IMR-90 (cell line): ENCODE measurements at regions not wholly inside any gene's neighbourhood (a gene's known extent, or its start where the extent isn't known, plus 50 kb on each side); places are given as distances from the start of the nearest gene placed in this dataset.

Experiments used
- ATAC-seq: fragments of 200-7000 bp; cut with Tn5 transposase; 2 replicates; pipeline ENCODE4 v1.9.1; 2020; ENCODE audit warnings: low read depth, mild to moderate bottlenecking, moderate library complexity
- BruUV-seq: library from RNA; stranded (reverse); fragments of 400-500 nt; replicated peaks from 2 replicates; lab custom pipeline; 2021; lab: Mats Ljungman, UMichigan
- CTCF ChIA-PET: fragments of 300-600 bp; formaldehyde crosslinking; extraction: SDS; loops from one replicate; lab custom pipeline; 2021; ENCODE audit warnings: antibody characterized with exemption; lab: Yijun Ruan, JAX
- POLR2A ChIA-PET: fragments of 300-600 bp; sonication (Branson Sonifier 250); formaldehyde crosslinking; loops from one replicate; lab custom pipeline; 2022; ENCODE audit warnings: antibody characterized with exemption; ENCODE audit not compliant: unreplicated experiment; lab: Charles Lee
- DNase-seq: peaks from one replicate; pipeline ENCODE4 v3.0.0; 2013
- H2AFZ ChIP-seq: replicated peaks from 2 replicates; pipeline ENCODE3; 2013; ENCODE audit warnings: low read length, mild to moderate bottlenecking; ENCODE audit not compliant: poor library complexity
- H2AK5ac ChIP-seq: 2 replicates; pipeline ENCODE4 v1.6.1; 2013; ENCODE audit warnings: low read depth, low read length, inconsistent platforms
- H2AK9ac ChIP-seq: replicated peaks from 2 replicates; pipeline ENCODE3; 2013; ENCODE audit warnings: mild to moderate bottlenecking, low read depth, low read length, moderate library complexity; ENCODE audit not compliant: poor library complexity
- H2BK120ac ChIP-seq: 2 replicates; pipeline ENCODE4 v1.6.1; 2013; ENCODE audit warnings: low read depth, low read length, inconsistent platforms
- H2BK15ac ChIP-seq: 3 replicates; pipeline ENCODE4 v1.6.1; 2013; ENCODE audit warnings: low read depth, low read length, inconsistent platforms
- H2BK20ac ChIP-seq: 2 replicates; pipeline ENCODE4 v1.6.1; 2013; ENCODE audit warnings: low read depth, mild to moderate bottlenecking, inconsistent platforms, low read length, moderate library complexity
- H2BK5ac ChIP-seq: 2 replicates; pipeline ENCODE4 v1.6.1; 2013; ENCODE audit warnings: mild to moderate bottlenecking, low read depth, low read length, inconsistent platforms; ENCODE audit not compliant: poor library complexity, severe bottlenecking
- H3K14ac ChIP-seq: replicated peaks from 2 replicates; pipeline ENCODE4 v1.6.1; 2013; ENCODE audit warnings: low read depth, low read length, inconsistent platforms
- H3K18ac ChIP-seq: 2 replicates; pipeline ENCODE4 v1.6.1; 2013; ENCODE audit warnings: low read depth, low read length, control low read depth
- H3K23ac ChIP-seq: 2 replicates; pipeline ENCODE4 v1.6.1; 2013; ENCODE audit warnings: low read depth, low read length, inconsistent platforms
- H3K27ac ChIP-seq: 2 replicates; pipeline ENCODE4 v1.5.1; 2013; ENCODE audit warnings: mild to moderate bottlenecking, control low read depth, low read length; ENCODE audit not compliant: insufficient read depth
- H3K27me3 ChIP-seq: 2 replicates; pipeline ENCODE4 v1.6.1; 2013; ENCODE audit warnings: low read length; ENCODE audit not compliant: control insufficient read depth, insufficient read depth
- H3K36me3 ChIP-seq: 2 replicates; pipeline ENCODE4 v1.6.1; 2013; ENCODE audit warnings: low read length, mixed read lengths; ENCODE audit not compliant: control insufficient read depth, insufficient read depth
- H3K4ac ChIP-seq: 2 replicates; pipeline ENCODE4 v1.6.1; 2013; ENCODE audit warnings: low read depth, low read length, inconsistent platforms
- H3K4me1 ChIP-seq: 2 replicates; pipeline ENCODE4 v1.6.1; 2013; ENCODE audit warnings: low read length, mixed read lengths; ENCODE audit not compliant: control insufficient read depth, insufficient read depth
- H3K4me2 ChIP-seq: 2 replicates; pipeline ENCODE4 v1.6.1; 2013; ENCODE audit warnings: low read depth, mild to moderate bottlenecking, control low read depth, low read length, moderate library complexity
- H3K4me3 ChIP-seq: 2 replicates; pipeline ENCODE4 v1.5.1; 2013; ENCODE audit warnings: low read depth, mild to moderate bottlenecking, control low read depth, low read length, moderate library complexity; ENCODE audit not compliant: insufficient read depth
- H3K56ac ChIP-seq: 2 replicates; pipeline ENCODE4 v1.6.1; 2013; ENCODE audit warnings: low read length, inconsistent platforms; ENCODE audit not compliant: insufficient read depth; ENCODE audit errors: extremely low read depth
- H3K79me1 ChIP-seq, 2 experiments: 2 replicates each; pipeline ENCODE4 v1.6.1; 2013; ENCODE audit warnings: low read length in 2 of 2, inconsistent platforms in 1 of 2, low read depth in 1 of 2
- H3K9ac ChIP-seq: 2 replicates; pipeline ENCODE4 v1.6.1; 2013; ENCODE audit warnings: low read depth, low read length, control low read depth
- H3K9me1 ChIP-seq: 2 replicates; pipeline ENCODE4 v1.6.1; 2013; ENCODE audit warnings: low read length, inconsistent platforms; ENCODE audit not compliant: insufficient read depth
- H3K9me3 ChIP-seq: 2 replicates; pipeline ENCODE4 v1.6.1; 2013; ENCODE audit warnings: low read length; ENCODE audit not compliant: control insufficient read depth, insufficient read depth
- H4K20me1 ChIP-seq: 2 replicates; pipeline ENCODE4 v1.6.1; 2013; ENCODE audit warnings: low read length, inconsistent platforms; ENCODE audit not compliant: insufficient read depth
- H4K5ac ChIP-seq: 2 replicates; pipeline ENCODE4 v1.6.1; 2013; ENCODE audit warnings: mild to moderate bottlenecking, low read depth, low read length, control low read depth
- H4K8ac ChIP-seq, 2 experiments: 2 replicates each; pipeline ENCODE4 v1.6.1; 2013; ENCODE audit warnings: low read depth in 2 of 2, low read length in 2 of 2, control low read depth in 1 of 2, inconsistent platforms in 1 of 2
- H4K91ac ChIP-seq: 2 replicates; pipeline ENCODE4 v1.6.1; 2013; ENCODE audit warnings: low read depth, low read length, inconsistent platforms; ENCODE audit not compliant: insufficient read depth
- BHLHE40 ChIP-seq: fragments of 150-350 bp; IDR thresholded peaks from 2 replicates; pipeline ENCODE4 v1.6.1; 2016; ENCODE audit warnings: mild to moderate bottlenecking, low read depth, low read length
- CEBPB ChIP-seq: IDR thresholded peaks from 2 replicates; pipeline ENCODE4 v1.6.1; 2012; ENCODE audit warnings: low read depth, low read length, improper control_type of control experiment
- FOS ChIP-seq: fragments of 150-350 bp; IDR thresholded peaks from 2 replicates; pipeline ENCODE4 v1.6.1; 2016; ENCODE audit warnings: low read depth, low read length
- MAFK ChIP-seq: IDR thresholded peaks from 2 replicates; pipeline ENCODE4 v1.6.1; 2012; ENCODE audit warnings: low read depth, low read length, improper control_type of control experiment
- MAZ ChIP-seq: IDR thresholded peaks from 2 replicates; pipeline ENCODE4 v1.6.1; 2012; ENCODE audit warnings: low read depth, mild to moderate bottlenecking, low read length, improper control_type of control experiment, moderate library complexity, borderline replicate concordance
- MXI1 ChIP-seq: IDR thresholded peaks from 2 replicates; pipeline ENCODE4 v1.6.1; 2012; ENCODE audit warnings: low read depth, mild to moderate bottlenecking, low read length, moderate library complexity, borderline replicate concordance
- NFE2L2 ChIP-seq: fragments of 150-350 bp; IDR thresholded peaks from 2 replicates; pipeline ENCODE4 v1.6.1; 2016; ENCODE audit warnings: low read depth, mild to moderate bottlenecking, low read length
- POLR2A ChIP-seq: IDR thresholded peaks from 2 replicates; pipeline ENCODE4 v1.6.1; 2012; ENCODE audit warnings: mild to moderate bottlenecking, low read depth, low read length
- RAD21 ChIP-seq: IDR thresholded peaks from 2 replicates; pipeline ENCODE4 v1.6.1; 2012; ENCODE audit warnings: low read length, improper control_type of control experiment
- RCOR1 ChIP-seq: IDR thresholded peaks from 2 replicates; pipeline ENCODE4 v1.6.1; 2012; ENCODE audit warnings: mild to moderate bottlenecking, low read length, improper control_type of control experiment; ENCODE audit not compliant: insufficient replicate concordance
- RFX5 ChIP-seq: IDR thresholded peaks from 2 replicates; pipeline ENCODE4 v1.8.0; 2012; ENCODE audit warnings: low read depth, mild to moderate bottlenecking, low read length, moderate library complexity
- SMC3 ChIP-seq: fragments of 150-350 bp; IDR thresholded peaks from 2 replicates; pipeline ENCODE4 v1.6.1; 2016; ENCODE audit warnings: low read depth, mild to moderate bottlenecking, antibody characterized with exemption, low read length, moderate library complexity
- WGBS, 2 experiments: methylation state at CpG; one replicate each; pipeline versions ENCODE4 v1.1.5 to v1.1.7; 2013; ENCODE audit warnings: missing lambda C conversion rate in 2 of 2; ENCODE audit not compliant: insufficient read length in 1 of 2; ENCODE audit errors: extremely low coverage in 2 of 2; 5-methylcytosine and 5-hydroxymethylcytosine counted together
- dilution Hi-C: fragments of 300-500 bp; cut with HindIII; formaldehyde crosslinking; loops from one replicate; pipeline ENCODE4 v1.14.3; 2018; ENCODE audit warnings: low sequenced_read_pairs; ENCODE audit not compliant: unreplicated experiment
- in situ Hi-C: fragments of 300-500 bp; cut with MboI; formaldehyde crosslinking; loops from 3 replicates; pipeline ENCODE4 v1.14.3; 2019; ENCODE audit warnings: low sequenced_read_pairs, inconsistent platforms, mixed read lengths
- intact Hi-C: fragments of 100-400 bp; cut with micrococcal nuclease; formaldehyde crosslinking; loops from 2 replicates; pipeline ENCODE4 v1.10.0; 2022
- TF ChIP-seq, protein P1 (sequence below): fragments of 150-350 bp; IDR thresholded peaks from 2 replicates; pipeline ENCODE4 v1.6.1; 2017; ENCODE audit warnings: mild to moderate bottlenecking, antibody characterized with exemption, low read length, low read depth
- TF ChIP-seq, protein P2 (sequence below): conservative IDR thresholded peaks from 2 replicates; pipeline ENCODE4 v1.5.1; 2012; ENCODE audit warnings: mild to moderate bottlenecking, low read depth, low read length, improper control_type of control experiment
- TF ChIP-seq, protein P3 (sequence below): fragments of 150-350 bp; IDR thresholded peaks from 2 replicates; pipeline ENCODE4 v1.6.1; 2016; ENCODE audit warnings: low read depth, mild to moderate bottlenecking, low read length, moderate library complexity, borderline replicate concordance

DNA sequence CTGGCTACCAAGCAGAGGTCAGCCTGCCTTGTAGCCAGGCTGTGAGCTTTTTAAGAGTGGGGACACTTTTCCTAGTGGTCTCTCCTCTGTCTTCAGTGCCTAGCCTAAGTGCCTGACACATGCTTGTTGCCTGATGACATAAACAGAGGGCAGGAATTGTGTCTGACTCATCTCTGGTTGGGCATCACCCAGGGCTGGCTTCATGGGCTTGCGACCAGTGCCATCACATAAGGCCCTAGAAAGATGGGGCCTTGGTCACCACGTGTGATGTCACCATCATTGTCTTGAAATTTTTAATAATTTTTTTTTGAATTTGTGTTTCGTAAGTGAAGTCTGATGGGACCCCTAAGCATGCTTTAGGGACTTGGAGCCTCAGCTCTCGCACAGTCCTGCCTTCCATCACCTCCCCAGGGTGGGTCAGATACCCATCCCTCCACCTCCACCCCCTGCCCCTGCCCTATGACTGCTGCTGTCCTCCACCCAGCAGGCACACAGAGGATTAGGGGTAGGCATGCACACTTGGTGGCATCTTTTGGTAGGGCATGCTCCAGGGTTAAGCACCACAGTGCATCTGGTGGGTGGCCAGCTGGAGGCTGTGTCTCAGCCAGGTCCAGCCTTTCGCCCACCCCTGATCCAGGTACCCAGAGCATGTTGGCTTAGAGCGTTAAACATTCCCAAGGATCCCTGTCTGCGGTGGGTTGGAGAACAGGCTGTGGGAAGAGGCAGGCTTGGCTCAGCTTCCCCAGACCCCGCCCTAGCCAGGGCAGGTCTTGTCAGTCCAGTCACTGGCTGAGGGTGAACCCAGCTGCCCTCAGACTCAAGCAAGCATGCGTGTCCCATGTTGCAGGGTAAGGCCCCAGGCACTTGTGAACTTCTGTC is 80.1 kb upstream of the SH3PXD2B start:
- no peak overlapping the region for H3K56ac ChIP-seq
- H3K4me2 ChIP-seq, result no peak overlapping the region
- H3K23ac ChIP-seq, result no peak overlapping the region
- H3K4ac ChIP-seq, result no peak overlapping the region
- no peaks in the 10 kb centered on the region for H3K9me3 ChIP-seq
- H3K4me3 ChIP-seq, result no peak overlapping the region
- H2BK120ac ChIP-seq, result no peak overlapping the region
- no peaks in the 10 kb centered on the region for H3K9me1 ChIP-seq
- H4K20me1 ChIP-seq, result no peaks in the 10 kb centered on the region
- WGBS, 2 experiments, result 92% methylated on average over 3 of the region's 9 CpGs; no CpG with 5 or more reads in 1 of the 2 experiments
- DNase-seq (no peak), ATAC-seq (peak; percentile 46; the same call in 1 of the 2 replicates)
- H3K9ac ChIP-seq, result no peak overlapping the region
- no peak overlapping the region for H2AK9ac ChIP-seq
- H3K4me1 ChIP-seq, result peaks cover 2% of the 10 kb centered on the region; the same call in 1 of the 2 replicates
- no peak overlapping the region for H4K91ac ChIP-seq
- H3K27ac ChIP-seq, result no peak overlapping the region
- dilution Hi-C loops, result no loop called here
- no peaks in the 10 kb centered on the region for H3K79me1 ChIP-seq
- no peak overlapping the region for H4K5ac ChIP-seq
- peaks cover 42% of the 10 kb centered on the region for H3K27me3 ChIP-seq
- BruUV-seq, result no TSS peak
- H2BK20ac ChIP-seq, result no peak overlapping the region
- H3K36me3 ChIP-seq, result no peaks in the 10 kb centered on the region
- CTCF ChIA-PET, result no interaction called here
- no peak overlapping the region for H2BK15ac ChIP-seq
- in situ Hi-C loops, result no loop called here
- H4K8ac ChIP-seq, result no peak overlapping the region
- intact Hi-C loops, result no loop called here
- no peak overlapping the region for H2BK5ac ChIP-seq
- no peak overlapping the region for H2AFZ ChIP-seq
- no peak overlapping the region for H3K14ac ChIP-seq
- POLR2A ChIA-PET, result no interaction called here
- no peak overlapping the region for H3K18ac ChIP-seq
- no peak overlapping the region for H2AK5ac ChIP-seq
- no peak for TF ChIP-seq FOS
- no peak for TF ChIP-seq SMC3
- TF ChIP-seq MAFK, result no peak
- TF ChIP-seq BHLHE40, result no peak
- no peak for TF ChIP-seq RAD21
- TF ChIP-seq, protein P1, sequence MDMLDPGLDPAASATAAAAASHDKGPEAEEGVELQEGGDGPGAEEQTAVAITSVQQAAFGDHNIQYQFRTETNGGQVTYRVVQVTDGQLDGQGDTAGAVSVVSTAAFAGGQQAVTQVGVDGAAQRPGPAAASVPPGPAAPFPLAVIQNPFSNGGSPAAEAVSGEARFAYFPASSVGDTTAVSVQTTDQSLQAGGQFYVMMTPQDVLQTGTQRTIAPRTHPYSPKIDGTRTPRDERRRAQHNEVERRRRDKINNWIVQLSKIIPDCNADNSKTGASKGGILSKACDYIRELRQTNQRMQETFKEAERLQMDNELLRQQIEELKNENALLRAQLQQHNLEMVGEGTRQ, result no peak
- TF ChIP-seq RFX5, result no peak
- TF ChIP-seq POLR2A, result no peak
- TF ChIP-seq, protein P2, sequence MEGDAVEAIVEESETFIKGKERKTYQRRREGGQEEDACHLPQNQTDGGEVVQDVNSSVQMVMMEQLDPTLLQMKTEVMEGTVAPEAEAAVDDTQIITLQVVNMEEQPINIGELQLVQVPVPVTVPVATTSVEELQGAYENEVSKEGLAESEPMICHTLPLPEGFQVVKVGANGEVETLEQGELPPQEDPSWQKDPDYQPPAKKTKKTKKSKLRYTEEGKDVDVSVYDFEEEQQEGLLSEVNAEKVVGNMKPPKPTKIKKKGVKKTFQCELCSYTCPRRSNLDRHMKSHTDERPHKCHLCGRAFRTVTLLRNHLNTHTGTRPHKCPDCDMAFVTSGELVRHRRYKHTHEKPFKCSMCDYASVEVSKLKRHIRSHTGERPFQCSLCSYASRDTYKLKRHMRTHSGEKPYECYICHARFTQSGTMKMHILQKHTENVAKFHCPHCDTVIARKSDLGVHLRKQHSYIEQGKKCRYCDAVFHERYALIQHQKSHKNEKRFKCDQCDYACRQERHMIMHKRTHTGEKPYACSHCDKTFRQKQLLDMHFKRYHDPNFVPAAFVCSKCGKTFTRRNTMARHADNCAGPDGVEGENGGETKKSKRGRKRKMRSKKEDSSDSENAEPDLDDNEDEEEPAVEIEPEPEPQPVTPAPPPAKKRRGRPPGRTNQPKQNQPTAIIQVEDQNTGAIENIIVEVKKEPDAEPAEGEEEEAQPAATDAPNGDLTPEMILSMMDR, result no peak
- TF ChIP-seq, protein P3, sequence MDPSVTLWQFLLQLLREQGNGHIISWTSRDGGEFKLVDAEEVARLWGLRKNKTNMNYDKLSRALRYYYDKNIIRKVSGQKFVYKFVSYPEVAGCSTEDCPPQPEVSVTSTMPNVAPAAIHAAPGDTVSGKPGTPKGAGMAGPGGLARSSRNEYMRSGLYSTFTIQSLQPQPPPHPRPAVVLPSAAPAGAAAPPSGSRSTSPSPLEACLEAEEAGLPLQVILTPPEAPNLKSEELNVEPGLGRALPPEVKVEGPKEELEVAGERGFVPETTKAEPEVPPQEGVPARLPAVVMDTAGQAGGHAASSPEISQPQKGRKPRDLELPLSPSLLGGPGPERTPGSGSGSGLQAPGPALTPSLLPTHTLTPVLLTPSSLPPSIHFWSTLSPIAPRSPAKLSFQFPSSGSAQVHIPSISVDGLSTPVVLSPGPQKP, result no peak
- no peak for TF ChIP-seq NFE2L2
- no peak for TF ChIP-seq MAZ
- no peak for TF ChIP-seq MXI1
- no peak for TF ChIP-seq RCOR1
- no peak for TF ChIP-seq CEBPB
